ENCODE measurements at regions not wholly inside any gene's neighbourhood (a gene's known extent, or its start where the extent isn't known, plus 50 kb on each side); places are given as distances from the start of the nearest gene placed in this dataset.
"Not testable (repeated sequence)": the region's sequence is repeated elsewhere in the genome, so short reads cannot be mapped to it uniquely, and the experiment has no call there.

- no peak overlapping the region for H3K27ac Mint-ChIP-seq
- H3K9me3 Mint-ChIP-seq: no peaks in the 10 kb centered on the region
- DNase-seq (ENCODE audit: extremely low spot score, unreplicated experiment): no peak
- no peaks in the 10 kb centered on the region for H3K36me3 Mint-ChIP-seq
- TF ChIP-seq CTCF (conservative IDR thresholded peaks at IDR 0.05): no peak
- no peak overlapping the region for H3K4me3 Mint-ChIP-seq
- H3K27me3 Mint-ChIP-seq: no peaks in the 10 kb centered on the region
- no peaks in the 10 kb centered on the region for H3K4me1 Mint-ChIP-seq (ENCODE audit: unreplicated experiment)
Observed at GRCh38 chr2:35447215-35447614, 908.4 kb upstream of the CRIM1 start.

GRCh38 chr2:35443087-35443486 lies 912.5 kb upstream of the CRIM1 start:
- no peaks in the 10 kb centered on the region for H3K27me3 Mint-ChIP-seq
- no peak for DNase-seq (ENCODE audit: extremely low spot score, unreplicated experiment)
- no peak for TF ChIP-seq CTCF (conservative IDR thresholded peaks at IDR 0.05)
- no peak overlapping the region for H3K27ac Mint-ChIP-seq
- no peaks in the 10 kb centered on the region for H3K36me3 Mint-ChIP-seq
- no peaks in the 10 kb centered on the region for H3K9me3 Mint-ChIP-seq
- no peaks in the 10 kb centered on the region for H3K4me1 Mint-ChIP-seq (ENCODE audit: unreplicated experiment)
- no peak overlapping the region for H3K4me3 Mint-ChIP-seq

- H3K4me3 Mint-ChIP-seq; H3K27me3 Mint-ChIP-seq; H3K27ac Mint-ChIP-seq; H3K36me3 Mint-ChIP-seq; H3K4me1 Mint-ChIP-seq (ENCODE audit: unreplicated experiment); H3K9me3 Mint-ChIP-seq; DNase-seq (ENCODE audit: extremely low spot score, unreplicated experiment): not testable (repeated sequence)
Observed at GRCh38 chr2:35441575-35441974, 914.0 kb upstream of the CRIM1 start.

GRCh38 chr2:35440308-35440707 lies 915.3 kb upstream of the CRIM1 start:
- H3K4me3 Mint-ChIP-seq; H3K27me3 Mint-ChIP-seq; H3K36me3 Mint-ChIP-seq; DNase-seq (ENCODE audit: extremely low spot score, unreplicated experiment); H3K27ac Mint-ChIP-seq; H3K9me3 Mint-ChIP-seq; H3K4me1 Mint-ChIP-seq (ENCODE audit: unreplicated experiment): not testable (repeated sequence)

GRCh38 chr2:35436893-35437292 lies 918.7 kb upstream of the CRIM1 start:
- not testable (repeated sequence) for H3K4me1 Mint-ChIP-seq (ENCODE audit: unreplicated experiment); H3K27me3 Mint-ChIP-seq; H3K27ac Mint-ChIP-seq; H3K4me3 Mint-ChIP-seq; H3K36me3 Mint-ChIP-seq; H3K9me3 Mint-ChIP-seq; DNase-seq (ENCODE audit: extremely low spot score, unreplicated experiment)

GRCh38 chr2:35428548-35428947 lies 927.0 kb upstream of the CRIM1 start:
- Mint-ChIP-seq H3K27me3 (no peaks in the 10 kb centered on the region), H3K9me3 (no peaks in the 10 kb centered on the region), H3K27ac (no peak overlapping the region), H3K4me3 (no peak overlapping the region), H3K36me3 (no peaks in the 10 kb centered on the region), H3K4me1 (ENCODE audit: unreplicated experiment) (no peaks in the 10 kb centered on the region)
- no peak for DNase-seq (ENCODE audit: extremely low spot score, unreplicated experiment)
- peak; percentile 72 for TF ChIP-seq CTCF (conservative IDR thresholded peaks at IDR 0.05)

- H3K36me3 Mint-ChIP-seq: no peaks in the 10 kb centered on the region
- TF ChIP-seq CTCF (conservative IDR thresholded peaks at IDR 0.05): no peak
- no peak overlapping the region for H3K27ac Mint-ChIP-seq
- DNase-seq (ENCODE audit: extremely low spot score, unreplicated experiment): no peak
- no peak overlapping the region for H3K4me3 Mint-ChIP-seq
- no peaks in the 10 kb centered on the region for H3K27me3 Mint-ChIP-seq
- no peaks in the 10 kb centered on the region for H3K9me3 Mint-ChIP-seq
- H3K4me1 Mint-ChIP-seq (ENCODE audit: unreplicated experiment): no peaks in the 10 kb centered on the region
Observed at GRCh38 chr2:35421485-35421884, 934.1 kb upstream of the CRIM1 start.
